Prostate gland (tissue), 2 donors: ENCODE measurements at regions not wholly inside any gene's neighbourhood (a gene's known extent, or its start where the extent isn't known, plus 50 kb on each side); places are given as distances from the start of the nearest gene placed in this dataset.

Experiments
- CTCF ChIP-seq, 4 experiments: fragments of 200-600 bp in 2 of 4; fragments of 450-650 bp in 2 of 4; sonication (generic) in 2 of 4; IDR thresholded peaks; 1 replicate in 3 of 4; 2 replicates in 1 of 4; pipeline ENCODE4 v1.5.1; 2016 to 2019; ENCODE audit warnings: antibody characterized with exemption in 4 of 4, mild to moderate bottlenecking in 2 of 4, moderate library complexity in 2 of 4
- POLR2A ChIP-seq: fragments of 450-650 bp; IDR thresholded peaks from one replicate; pipeline ENCODE4 v1.6.1; 2016; ENCODE audit warnings: antibody characterized with exemption, mild to moderate bottlenecking
- POLR2AphosphoS5 ChIP-seq: sonication (generic); formaldehyde crosslinking; IDR thresholded peaks from one replicate; pipeline ENCODE4 v1.6.1; 2017; ENCODE audit warnings: antibody characterized with exemption

GRCh38 chr2:20536619-20537422 lies 89.9 kb downstream of the RHOB start:
- TF ChIP-seq POLR2A (no peak), CTCF (IDR thresholded peaks at IDR 0.05) (no peak), POLR2AphosphoS5 (peak; percentile 94)
